Stimulated activated CD8-positive, alpha-beta memory T cell treated with anti-CD3 and anti-CD28 coated beads, Interleukin-15, amount 100 ng/mL, for 48 hours (primary cell): ENCODE measurements at regions not wholly inside any gene's neighbourhood (a gene's known extent, or its start where the extent isn't known, plus 50 kb on each side); places are given as distances from the start of the nearest gene placed in this dataset.

Source experiments
- DNase-seq, 2 donors: peaks; one replicate each; pipeline ENCODE4 v3.0.0-alpha.2; 2020; ENCODE audit warnings: low read depth in 2 of 2

GRCh38 chr12:124687174-124687902, 119.9 kb upstream of the NCOR2 start:
- DNase-seq: no peak

- no peak for DNase-seq
Observed at GRCh38 chr12:124686370-124687173, 119.2 kb upstream of the NCOR2 start.

GRCh38 chr12:124685689-124686369, 118.4 kb upstream of the NCOR2 start:
- DNase-seq: no peak

GRCh38 chr12:124684971-124685688, 117.7 kb upstream of the NCOR2 start:
- DNase-seq: no peak

GRCh38 chr12:124684496-124684895, 117.1 kb upstream of the NCOR2 start:
- no peak for DNase-seq

GRCh38 chr12:124683152-124684124, 116.0 kb upstream of the NCOR2 start:
- DNase-seq: no peak

- DNase-seq: no peak
Observed at GRCh38 chr12:124682425-124683151, 115.2 kb upstream of the NCOR2 start.

- no peak for DNase-seq
Observed at GRCh38 chr12:124681779-124682391, 114.5 kb upstream of the NCOR2 start.

GRCh38 chr12:124680863-124681778, 113.7 kb upstream of the NCOR2 start:
- peak in 1 of 2 donors; percentile 30 for DNase-seq

GRCh38 chr12:124679533-124680371, 112.3 kb upstream of the NCOR2 start:
- no peak for DNase-seq

- no peak for DNase-seq
Observed at GRCh38 chr12:124679047-124679446, 111.6 kb upstream of the NCOR2 start.

- DNase-seq: no peak
Observed at GRCh38 chr12:124678421-124678893, 111.0 kb upstream of the NCOR2 start.

- DNase-seq: no peak
Observed at GRCh38 chr12:124677552-124678356, 110.3 kb upstream of the NCOR2 start.

GRCh38 chr12:124676714-124677462, 109.5 kb upstream of the NCOR2 start:
- DNase-seq: no peak

- no peak for DNase-seq
Observed at GRCh38 chr12:124675881-124676713, 108.7 kb upstream of the NCOR2 start.
